Endothelial cell of umbilical vein (primary cell): ENCODE measurements at regions not wholly inside any gene's neighbourhood (a gene's known extent, or its start where the extent isn't known, plus 50 kb on each side); places are given as distances from the start of the nearest gene placed in this dataset.

Source experiments
- BruUV-seq: library from RNA; stranded (reverse); fragments of 400-500 nt; replicated peaks from 2 replicates; lab custom pipeline; 2021; lab: Mats Ljungman, UMichigan
- CTCF ChIA-PET: fragments of 300-600, 350-600 bp; sonication (Branson Sonifier 250); formaldehyde crosslinking; loops from one replicate; lab custom pipeline; 2021; ENCODE audit warnings: antibody characterized with exemption, inconsistent platforms; lab: Charles Lee
- POLR2A ChIA-PET: fragments of 300-600, 350-600 bp; sonication (Branson Sonifier 250); formaldehyde crosslinking; loops from one replicate; lab custom pipeline; 2021; ENCODE audit warnings: antibody characterized with exemption, inconsistent platforms; lab: Charles Lee
- DNase-seq: peaks from one replicate; pipeline ENCODE4 v3.0.0-alpha.2; 2011; ENCODE audit warnings: low read depth, low spot score
- FAIRE-seq: peaks from 2 replicates; lab custom pipeline; 2011; peaks lifted over from hg19 to GRCh38; lab: Jason Lieb, UNC
- H2AFZ ChIP-seq: 2 replicates; pipeline ENCODE4 v1.6.0; 2012; ENCODE audit warnings: low read depth, low read length, control low read depth, inconsistent platforms
- H3K27ac ChIP-seq: 2 replicates; pipeline ENCODE4 v1.5.1; 2011; ENCODE audit warnings: low read depth, mild to moderate bottlenecking, control low read depth, low read length, moderate library complexity; ENCODE audit not compliant: insufficient read depth
- H3K27me3 ChIP-seq, 2 experiments: 2 replicates each; pipeline versions ENCODE4 v1.6.0 to v1.6.1; 2011; ENCODE audit warnings: low read length in 2 of 2, mixed read lengths in 1 of 2; ENCODE audit not compliant: control insufficient read depth in 2 of 2, insufficient read depth in 2 of 2
- H3K36me3 ChIP-seq, 2 experiments: 2 replicates in 1 of 2; 3 replicates in 1 of 2; pipeline ENCODE4 v1.5.1; 2011; ENCODE audit warnings: low read length in 2 of 2, mild to moderate bottlenecking in 1 of 2, moderate library complexity in 1 of 2; ENCODE audit not compliant: control insufficient read depth in 2 of 2, insufficient read depth in 2 of 2; ENCODE audit errors: extremely low read depth in 1 of 2
- H3K4me1 ChIP-seq: 3 replicates; pipeline ENCODE4 v1.5.1; 2011; ENCODE audit warnings: mild to moderate bottlenecking, low read length; ENCODE audit not compliant: control insufficient read depth, insufficient read depth; ENCODE audit errors: extremely low read depth
- H3K4me2 ChIP-seq: 2 replicates; pipeline ENCODE4 v1.6.1; 2011; ENCODE audit warnings: low read length, control low read depth, mixed read lengths; ENCODE audit not compliant: insufficient read depth
- H3K4me3 ChIP-seq, 3 experiments: fragments of 200-600 bp in 1 of 3; sonication (generic), shearing (Covaris generic) in 1 of 3; replicated peaks in 1 of 3; 2 replicates each; pipeline ENCODE4 v1.5.1; 2011 to 2016; ENCODE audit warnings: control low read depth in 3 of 3, low read length in 3 of 3, mild to moderate bottlenecking in 2 of 3, inconsistent platforms in 1 of 3, low read depth in 1 of 3, moderate library complexity in 1 of 3; ENCODE audit not compliant: insufficient read depth in 1 of 3
- H3K79me2 ChIP-seq: 2 replicates; pipeline ENCODE4 v1.6.0; 2012; ENCODE audit warnings: low read length, inconsistent platforms; ENCODE audit not compliant: control insufficient read depth, insufficient read depth
- H3K9ac ChIP-seq: replicated peaks from 2 replicates; pipeline ENCODE3; 2011; ENCODE audit warnings: low read length, control low read depth; ENCODE audit not compliant: insufficient read depth; ENCODE audit errors: extremely low read depth
- H3K9me1 ChIP-seq: replicated peaks from 3 replicates; pipeline ENCODE4 v1.6.0; 2011; ENCODE audit warnings: mild to moderate bottlenecking, low read length; ENCODE audit not compliant: control insufficient read depth, insufficient read depth; ENCODE audit errors: extremely low read depth
- H3K9me3 ChIP-seq: replicated peaks from 2 replicates; pipeline ENCODE4 v1.5.1; 2012; ENCODE audit warnings: low read length, inconsistent platforms; ENCODE audit not compliant: control insufficient read depth, insufficient read depth
- H4K20me1 ChIP-seq: replicated peaks from 2 replicates; pipeline ENCODE3; 2011; ENCODE audit warnings: mild to moderate bottlenecking, low read length; ENCODE audit not compliant: control insufficient read depth, insufficient read depth; ENCODE audit errors: extremely low read depth
- EZH2 ChIP-seq: IDR thresholded peaks from 2 replicates; pipeline ENCODE4 v1.6.1; 2012; ENCODE audit warnings: borderline replicate concordance, low read depth, mild to moderate bottlenecking, moderate library complexity, low read length, inconsistent platforms; ENCODE audit not compliant: severe bottlenecking
- FOS ChIP-seq: IDR thresholded peaks from 2 replicates; pipeline ENCODE4 v1.6.1; 2011; ENCODE audit warnings: mild to moderate bottlenecking, low read length, moderate library complexity, borderline replicate concordance; ENCODE audit not compliant: insufficient read depth
- GATA2 ChIP-seq: IDR thresholded peaks from 2 replicates; pipeline ENCODE4 v1.7.0; 2011; ENCODE audit warnings: low read depth, mild to moderate bottlenecking, moderate library complexity, mixed read lengths, low read length; ENCODE audit not compliant: insufficient read length, insufficient read depth
- JUN ChIP-seq: IDR thresholded peaks from 2 replicates; pipeline ENCODE4 v1.6.1; 2011; ENCODE audit warnings: borderline replicate concordance, low read depth; ENCODE audit not compliant: insufficient read length, insufficient read depth
- POLR2A ChIP-seq: IDR thresholded peaks from 2 replicates; pipeline ENCODE4 v1.6.1; 2012; ENCODE audit warnings: low read depth, mild to moderate bottlenecking, control low read depth, low read length
- POLR2AphosphoS5 ChIP-seq: IDR thresholded peaks from 2 replicates; pipeline ENCODE4 v1.6.1; 2012; ENCODE audit warnings: low read depth, mild to moderate bottlenecking, control low read depth, low read length, moderate library complexity; ENCODE audit not compliant: insufficient read depth
- dilution Hi-C: fragments of 300-500 bp; cut with MboI; formaldehyde crosslinking; loops from one replicate; pipeline ENCODE4 v1.15.0; 2019; ENCODE audit warnings: low sequenced_read_pairs; ENCODE audit not compliant: extremely low pct_ligation_motif_present
- intact Hi-C: fragments of 100-400 bp; cut with micrococcal nuclease; formaldehyde crosslinking; loops from one replicate; pipeline ENCODE4 v1.10.0; 2022
- TF ChIP-seq, protein P1 (sequence below), 2 donors: IDR thresholded peaks; 1 replicate in 1 of 2; 2 replicates in 1 of 2; pipeline ENCODE4 v1.5.1; 2011; ENCODE audit warnings: low read length in 2 of 2, mild to moderate bottlenecking in 2 of 2, moderate library complexity in 2 of 2, control low read depth in 1 of 2, inconsistent platforms in 1 of 2, low read depth in 1 of 2; ENCODE audit not compliant: insufficient read depth in 1 of 2; ENCODE audit errors: extremely low read depth in 1 of 2

DNA sequence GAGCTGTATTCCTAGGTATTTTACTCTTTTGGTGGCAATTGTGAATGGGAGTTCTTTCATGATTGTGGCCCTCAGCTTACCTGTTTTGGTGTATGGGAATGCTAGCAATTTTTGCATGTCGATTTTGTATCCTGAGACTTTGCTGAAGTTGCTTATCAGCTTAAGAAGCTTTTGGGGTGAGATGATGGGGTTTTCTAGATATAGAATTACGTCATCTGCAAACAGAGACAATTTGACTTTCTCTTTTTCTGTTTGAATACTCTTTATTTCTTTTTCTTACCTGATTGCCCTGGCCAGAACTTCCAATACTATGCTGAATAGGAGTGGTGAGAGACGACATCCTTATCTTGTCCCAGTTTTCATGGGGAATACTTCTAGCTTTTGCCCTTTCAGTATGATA is 191.2 kb downstream of the KCNE4 start:
- no peaks in the 10 kb centered on the region for H3K27me3 ChIP-seq
- DNase-seq (no peak), FAIRE-seq (no peak)
- TF ChIP-seq POLR2A (no peak), JUN (no peak), GATA2 (no peak), POLR2AphosphoS5 (no peak), EZH2 (no peak), FOS (no peak)
- TF ChIP-seq, protein P1, sequence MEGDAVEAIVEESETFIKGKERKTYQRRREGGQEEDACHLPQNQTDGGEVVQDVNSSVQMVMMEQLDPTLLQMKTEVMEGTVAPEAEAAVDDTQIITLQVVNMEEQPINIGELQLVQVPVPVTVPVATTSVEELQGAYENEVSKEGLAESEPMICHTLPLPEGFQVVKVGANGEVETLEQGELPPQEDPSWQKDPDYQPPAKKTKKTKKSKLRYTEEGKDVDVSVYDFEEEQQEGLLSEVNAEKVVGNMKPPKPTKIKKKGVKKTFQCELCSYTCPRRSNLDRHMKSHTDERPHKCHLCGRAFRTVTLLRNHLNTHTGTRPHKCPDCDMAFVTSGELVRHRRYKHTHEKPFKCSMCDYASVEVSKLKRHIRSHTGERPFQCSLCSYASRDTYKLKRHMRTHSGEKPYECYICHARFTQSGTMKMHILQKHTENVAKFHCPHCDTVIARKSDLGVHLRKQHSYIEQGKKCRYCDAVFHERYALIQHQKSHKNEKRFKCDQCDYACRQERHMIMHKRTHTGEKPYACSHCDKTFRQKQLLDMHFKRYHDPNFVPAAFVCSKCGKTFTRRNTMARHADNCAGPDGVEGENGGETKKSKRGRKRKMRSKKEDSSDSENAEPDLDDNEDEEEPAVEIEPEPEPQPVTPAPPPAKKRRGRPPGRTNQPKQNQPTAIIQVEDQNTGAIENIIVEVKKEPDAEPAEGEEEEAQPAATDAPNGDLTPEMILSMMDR (IDR thresholded peaks at IDR 0.05; ENCODE audit: extremely low read depth in 1 of 2, insufficient read depth in 1 of 2, low read depth in 1 of 2, low read length in 2 of 2), result no peak
- intact Hi-C loops (loop anchor here (10.0 kb wide), 1 partner anchor 372 kb away; no protein-coding TSS in a partner anchor), dilution Hi-C loops (no loop called here)
- H3K79me2 ChIP-seq, result no peaks in the 10 kb centered on the region
- H3K27ac ChIP-seq, result no peak overlapping the region
- ChIA-PET POLR2A (no interaction called here), CTCF (interaction anchor here (1.3 kb wide), 1 partner anchor 271 kb away, joined by 4 read pairs; no protein-coding TSS in a partner anchor)
- no peak overlapping the region for H3K4me3 ChIP-seq
- no TSS peak for BruUV-seq
- no peak overlapping the region for H2AFZ ChIP-seq
- no peaks in the 10 kb centered on the region for H3K9me1 ChIP-seq
- H4K20me1 ChIP-seq, result no peaks in the 10 kb centered on the region
- no peak overlapping the region for H3K4me2 ChIP-seq
- H3K9me3 ChIP-seq, result no peaks in the 10 kb centered on the region
- no peaks in the 10 kb centered on the region for H3K4me1 ChIP-seq
- H3K9ac ChIP-seq, result no peak overlapping the region
- no peaks in the 10 kb centered on the region for H3K36me3 ChIP-seq
